MM.1S (cell line): ENCODE measurements at regions not wholly inside any gene's neighbourhood (a gene's known extent, or its start where the extent isn't known, plus 50 kb on each side); places are given as distances from the start of the nearest gene placed in this dataset.

ENCODE experiments used
- DNase-seq: peaks from one replicate; pipeline ENCODE4 v3.0.0-alpha.2; 2015
- H2AFZ ChIP-seq: fragments of 300-600 bp; sonication (generic); 2 replicates; pipeline ENCODE4 v1.6.0; 2016; ENCODE audit warnings: antibody characterized with exemption, low read length
- H3F3A ChIP-seq: fragments of 300-600 bp; sonication (generic); 2 replicates; pipeline ENCODE4 v1.6.1; 2016; ENCODE audit warnings: mild to moderate bottlenecking, antibody characterized with exemption, low read length, moderate library complexity, mixed read lengths; ENCODE audit not compliant: insufficient read depth
- H3K27ac ChIP-seq: fragments of 300-600 bp; sonication (generic); 2 replicates; pipeline ENCODE4 v1.5.1; 2016; ENCODE audit warnings: mild to moderate bottlenecking, low read length
- H3K27me3 ChIP-seq: fragments of 300-600 bp; sonication (generic); replicated peaks from 2 replicates; pipeline ENCODE4 v1.6.0; 2016; ENCODE audit warnings: low read length; ENCODE audit not compliant: insufficient read depth
- H3K36me3 ChIP-seq: fragments of 300-600 bp; sonication (generic); replicated peaks from 2 replicates; pipeline ENCODE4 v1.6.1; 2016; ENCODE audit warnings: mild to moderate bottlenecking, low read length, mixed read lengths; ENCODE audit not compliant: insufficient read depth
- H3K4me1 ChIP-seq: fragments of 300-600 bp; sonication (generic); 2 replicates; pipeline ENCODE4 v1.6.1; 2016; ENCODE audit warnings: low read length, mixed read lengths
- H3K4me2 ChIP-seq: fragments of 300-600 bp; sonication (generic); 2 replicates; pipeline ENCODE4 v1.6.0; 2016; ENCODE audit warnings: low read depth, low read length
- H3K4me3 ChIP-seq: fragments of 300-600 bp; sonication (generic); 2 replicates; pipeline ENCODE4 v1.5.1; 2016; ENCODE audit warnings: low read length, mixed read lengths
- H3K79me2 ChIP-seq: fragments of 300-600 bp; sonication (generic); 2 replicates; pipeline ENCODE4 v1.6.1; 2016; ENCODE audit warnings: mixed run types, low read length, mixed read lengths
- H3K9ac ChIP-seq: fragments of 300-600 bp; sonication (generic); 2 replicates; pipeline ENCODE4 v1.6.1; 2016; ENCODE audit warnings: low read length, mixed read lengths
- H3K9me2 ChIP-seq: fragments of 300-600 bp; sonication (generic); replicated peaks from 2 replicates; pipeline ENCODE4 v1.6.1; 2016; ENCODE audit warnings: mild to moderate bottlenecking, low read length, mixed read lengths; ENCODE audit not compliant: insufficient read depth
- H3K9me3 ChIP-seq: fragments of 300-600 bp; sonication (generic); replicated peaks from 2 replicates; pipeline ENCODE4 v1.6.1; 2016; ENCODE audit warnings: mild to moderate bottlenecking, low read length, mixed read lengths; ENCODE audit not compliant: insufficient read depth
- H4K20me1 ChIP-seq: fragments of 300-600 bp; sonication (generic); 2 replicates; pipeline ENCODE4 v1.6.1; 2016; ENCODE audit warnings: mild to moderate bottlenecking, low read length, moderate library complexity, mixed read lengths; ENCODE audit not compliant: insufficient read depth
- EZH2 ChIP-seq: fragments of 300-600 bp; sonication (generic); optimal IDR thresholded peaks from 2 replicates; pipeline ENCODE3; 2017; ENCODE audit warnings: low read depth, mild to moderate bottlenecking, antibody characterized with exemption, low read length, mixed read lengths
- EZH2phosphoT487 ChIP-seq: fragments of 300-600 bp; sonication (generic); IDR thresholded peaks from 2 replicates; pipeline ENCODE4 v1.6.1; 2018; ENCODE audit warnings: antibody characterized with exemption, low read length
- TF ChIP-seq, protein P1 (sequence below): fragments of 300-600 bp; sonication (generic); IDR thresholded peaks from 2 replicates; pipeline ENCODE4 v1.5.1; 2016; ENCODE audit warnings: antibody characterized with exemption, low read length, mixed read lengths

- Histone ChIP-seq H3K27me3 (no peaks in the 10 kb centered on the region), H3K9me3 (no peaks in the 10 kb centered on the region), H3K9me2 (no peaks in the 10 kb centered on the region), H3K27ac (no peak overlapping the region), H3K9ac (no peak overlapping the region), H3K4me2 (no peak overlapping the region), H4K20me1 (no peaks in the 10 kb centered on the region), H3K79me2 (no peaks in the 10 kb centered on the region), H3K4me3 (no peak overlapping the region), H3K36me3 (no peaks in the 10 kb centered on the region), H3F3A (no peaks in the 10 kb centered on the region; the same call in 1 of the 2 replicates), H2AFZ (no peak overlapping the region), H3K4me1 (peaks cover 3% of the 10 kb centered on the region; the same call in 1 of the 2 replicates)
- TF ChIP-seq, protein P1, sequence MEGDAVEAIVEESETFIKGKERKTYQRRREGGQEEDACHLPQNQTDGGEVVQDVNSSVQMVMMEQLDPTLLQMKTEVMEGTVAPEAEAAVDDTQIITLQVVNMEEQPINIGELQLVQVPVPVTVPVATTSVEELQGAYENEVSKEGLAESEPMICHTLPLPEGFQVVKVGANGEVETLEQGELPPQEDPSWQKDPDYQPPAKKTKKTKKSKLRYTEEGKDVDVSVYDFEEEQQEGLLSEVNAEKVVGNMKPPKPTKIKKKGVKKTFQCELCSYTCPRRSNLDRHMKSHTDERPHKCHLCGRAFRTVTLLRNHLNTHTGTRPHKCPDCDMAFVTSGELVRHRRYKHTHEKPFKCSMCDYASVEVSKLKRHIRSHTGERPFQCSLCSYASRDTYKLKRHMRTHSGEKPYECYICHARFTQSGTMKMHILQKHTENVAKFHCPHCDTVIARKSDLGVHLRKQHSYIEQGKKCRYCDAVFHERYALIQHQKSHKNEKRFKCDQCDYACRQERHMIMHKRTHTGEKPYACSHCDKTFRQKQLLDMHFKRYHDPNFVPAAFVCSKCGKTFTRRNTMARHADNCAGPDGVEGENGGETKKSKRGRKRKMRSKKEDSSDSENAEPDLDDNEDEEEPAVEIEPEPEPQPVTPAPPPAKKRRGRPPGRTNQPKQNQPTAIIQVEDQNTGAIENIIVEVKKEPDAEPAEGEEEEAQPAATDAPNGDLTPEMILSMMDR = no peak
- TF ChIP-seq EZH2phosphoT487 (no peak), EZH2 (no peak)
- no peak for DNase-seq
These were observed 582.5 kb downstream of the USP25 start for GRCh38 chr21:16312321-16312720.

GRCh38 chr21:16315223-16315622 lies 585.4 kb downstream of the USP25 start:
- no peak overlapping the region for H2AFZ ChIP-seq
- H3K79me2 ChIP-seq = no peaks in the 10 kb centered on the region
- H3K9ac ChIP-seq = no peak overlapping the region
- no peak overlapping the region for H3K4me2 ChIP-seq
- TF ChIP-seq, protein P1 = no peak
- TF ChIP-seq EZH2 (no peak), EZH2phosphoT487 (no peak)
- no peak overlapping the region for H3K4me3 ChIP-seq
- H3K27ac ChIP-seq = no peak overlapping the region
- DNase-seq = no peak
- H3K4me1 ChIP-seq = no peaks in the 10 kb centered on the region
- H3K9me2 ChIP-seq = no peaks in the 10 kb centered on the region
- H3F3A ChIP-seq = no peaks in the 10 kb centered on the region
- no peaks in the 10 kb centered on the region for H3K27me3 ChIP-seq
- H3K9me3 ChIP-seq = no peaks in the 10 kb centered on the region
- no peaks in the 10 kb centered on the region for H4K20me1 ChIP-seq
- no peaks in the 10 kb centered on the region for H3K36me3 ChIP-seq

DNA sequence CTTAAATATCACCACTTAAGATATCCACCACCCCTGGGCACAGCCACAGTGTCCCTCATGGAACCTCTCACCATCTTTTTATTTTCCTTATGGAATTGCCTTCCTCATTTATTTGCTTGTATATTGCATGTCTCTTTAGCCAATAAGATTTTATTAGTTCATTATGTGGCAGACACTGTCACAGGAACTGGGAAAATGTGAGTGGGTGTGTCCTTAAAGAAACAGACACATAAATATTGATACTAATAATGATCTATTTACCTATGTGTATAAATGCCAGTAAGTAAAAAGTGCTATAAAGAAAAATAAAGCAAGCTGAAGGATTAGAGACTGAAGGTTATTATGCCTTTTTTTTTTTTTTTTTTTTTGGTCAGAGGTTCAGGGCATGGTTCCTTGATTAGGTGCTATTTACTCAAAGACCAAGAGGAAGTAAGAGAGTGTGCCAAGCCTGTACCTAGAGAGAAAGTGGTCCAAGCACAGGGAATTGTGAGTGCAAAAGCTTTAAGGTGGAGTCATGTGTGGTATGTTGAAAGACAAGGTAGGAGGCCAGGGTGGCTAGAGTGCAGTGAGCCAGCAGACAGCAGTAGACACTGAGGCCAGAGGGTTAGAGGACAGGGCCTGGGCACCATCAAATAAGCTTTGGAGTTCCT lies 589.0 kb downstream of the USP25 start:
- no peak overlapping the region for H3K4me3 ChIP-seq
- TF ChIP-seq, protein P1 = no peak
- TF ChIP-seq EZH2phosphoT487 = no peak
- no peak for TF ChIP-seq EZH2

More for the DNA sequence above, 589.0 kb downstream of the USP25 start:
- Histone ChIP-seq H3K79me2 (no peaks in the 10 kb centered on the region), H3K9ac (no peak overlapping the region), H3K4me2 (no peak overlapping the region), H3K27ac (no peak overlapping the region), H3K27me3 (no peaks in the 10 kb centered on the region), H3F3A (no peaks in the 10 kb centered on the region), H4K20me1 (no peaks in the 10 kb centered on the region), H3K4me1 (no peaks in the 10 kb centered on the region), H3K36me3 (no peaks in the 10 kb centered on the region), H2AFZ (no peak overlapping the region), H3K9me2 (no peaks in the 10 kb centered on the region), H3K9me3 (no peaks in the 10 kb centered on the region)
- no peak for DNase-seq
